ENCODE measurements at regions not wholly inside any gene's neighbourhood (a gene's known extent, or its start where the extent isn't known, plus 50 kb on each side); places are given as distances from the start of the nearest gene placed in this dataset.

- CTCF ChIA-PET: interaction anchor here (1.2 kb wide), 1 partner anchor 34 kb away, joined by 3 read pairs; no protein-coding TSS in a partner anchor
- TF ChIP-seq GATA2 (IDR thresholded peaks at IDR 0.05; ENCODE audit: insufficient read depth, insufficient read length, low read depth, low read length) (no peak), CTCF (IDR thresholded peaks at IDR 0.05; ENCODE audit: extremely low read depth in 1 of 2, insufficient read depth in 1 of 2, low read depth in 1 of 2, low read length in 2 of 2) (no peak), MAX (IDR thresholded peaks at IDR 0.05; ENCODE audit: insufficient read depth, insufficient read length) (no peak), MYC (IDR thresholded peaks at IDR 0.05; ENCODE audit: low read depth, low read length) (no peak), FOS (IDR thresholded peaks at IDR 0.05; ENCODE audit: borderline replicate concordance, insufficient read depth, low read length) (no peak), POLR2A (IDR thresholded peaks at IDR 0.05; ENCODE audit: low read depth, low read length) (no peak), POLR2AphosphoS5 (IDR thresholded peaks at IDR 0.05; ENCODE audit: insufficient read depth, low read depth, low read length) (no peak), JUN (IDR thresholded peaks at IDR 0.05; ENCODE audit: borderline replicate concordance, insufficient read depth, insufficient read length, low read depth) (no peak), EZH2 (IDR thresholded peaks at IDR 0.05; ENCODE audit: borderline replicate concordance, low read depth, low read length, severe bottlenecking) (no peak)
- H3K9me3 ChIP-seq (replicated peaks; ENCODE audit: control insufficient read depth, insufficient read depth, low read length): no peaks in the 10 kb centered on the region
- H3K4me1 ChIP-seq (ENCODE audit: control insufficient read depth, extremely low read depth, insufficient read depth, low read length): peaks cover 11% of the 10 kb centered on the region
- H3K4me2 ChIP-seq (ENCODE audit: insufficient read depth, low read length): no peak overlapping the region
- H3K4me3 ChIP-seq (replicated peaks in 1 of 3; ENCODE audit: insufficient read depth in 1 of 3, low read depth in 1 of 3, low read length in 3 of 3): no peak overlapping the region
- DNase-seq (ENCODE audit: low read depth, low spot score): no peak
- H2AFZ ChIP-seq (ENCODE audit: low read depth, low read length): no peak overlapping the region
- intact Hi-C loops (cut with micrococcal nuclease): no loop called here
- no TSS peak for BruUV-seq (replicated peaks)
- H3K36me3 ChIP-seq (ENCODE audit: control insufficient read depth in 2 of 2, extremely low read depth in 1 of 2, insufficient read depth in 2 of 2, low read length in 2 of 2): no peaks in the 10 kb centered on the region
- no peak overlapping the region for H3K9ac ChIP-seq (replicated peaks; ENCODE audit: extremely low read depth, insufficient read depth, low read length)
- FAIRE-seq: no peak
- dilution Hi-C loops (cut with MboI; ENCODE audit: extremely low pct_ligation_motif_present, low sequenced_read_pairs): no loop called here
- no peaks in the 10 kb centered on the region for H4K20me1 ChIP-seq (replicated peaks; ENCODE audit: control insufficient read depth, extremely low read depth, insufficient read depth, low read length)
- H3K27ac ChIP-seq (ENCODE audit: insufficient read depth, low read depth, low read length): no peak overlapping the region
- POLR2A ChIA-PET: no interaction called here
- H3K9me1 ChIP-seq (replicated peaks; ENCODE audit: control insufficient read depth, extremely low read depth, insufficient read depth, low read length): no peaks in the 10 kb centered on the region
- H3K27me3 ChIP-seq (ENCODE audit: control insufficient read depth in 2 of 2, insufficient read depth in 2 of 2, low read length in 2 of 2): no peaks in the 10 kb centered on the region
- no peaks in the 10 kb centered on the region for H3K79me2 ChIP-seq (ENCODE audit: control insufficient read depth, insufficient read depth, low read length)
These were observed 267.1 kb downstream of the ARL4A start for GRCh38 chr7:12954380-12955033.

All from endothelial cell of umbilical vein (primary cell).